Progenitor cell of endocrine pancreas (in vitro differentiated cells): ENCODE measurements at regions not wholly inside any gene's neighbourhood (a gene's known extent, or its start where the extent isn't known, plus 50 kb on each side); places are given as distances from the start of the nearest gene placed in this dataset.

Source experiments
- DNase-seq: peaks from one replicate; pipeline ENCODE4 v3.0.0; 2021; ENCODE audit warnings: low spot score; ENCODE audit not compliant: unreplicated experiment
- H3K27ac Mint-ChIP-seq: 2 replicates; pipeline ENCODE4 v1.8.0; 2021; ENCODE audit warnings: mild to moderate bottlenecking, moderate library complexity, mixed read lengths
- H3K27me3 Mint-ChIP-seq: 2 replicates; pipeline ENCODE4 v1.8.0; 2021; ENCODE audit warnings: mixed read lengths
- H3K36me3 Mint-ChIP-seq: 2 replicates; pipeline ENCODE4 v1.8.0; 2022; ENCODE audit warnings: mixed read lengths; ENCODE audit not compliant: insufficient read depth
- H3K4me1 Mint-ChIP-seq: 2 replicates; pipeline ENCODE4 v1.8.0; 2021; ENCODE audit warnings: low read depth, mixed read lengths
- H3K4me3 Mint-ChIP-seq: 2 replicates; pipeline ENCODE4 v1.8.0; 2021; ENCODE audit warnings: low read depth, mild to moderate bottlenecking, moderate library complexity, mixed read lengths
- H3K9me3 Mint-ChIP-seq: 2 replicates; pipeline ENCODE4 v1.8.0; 2021; ENCODE audit warnings: low read depth, mixed read lengths
- CTCF ChIP-seq: fragments of 200-600 bp; sonication (generic); IDR thresholded peaks from one replicate; pipeline ENCODE4 v1.5.0; 2021; ENCODE audit warnings: antibody characterized with exemption, mild to moderate bottlenecking; ENCODE audit not compliant: unreplicated experiment

- no peak for TF ChIP-seq CTCF
- Mint-ChIP-seq H3K27ac (no peak overlapping the region), H3K4me1 (peaks cover 3% of the 10 kb centered on the region), H3K27me3 (peaks cover 41% of the 10 kb centered on the region), H3K4me3 (no peak overlapping the region), H3K9me3 (no peaks in the 10 kb centered on the region), H3K36me3 (no peaks in the 10 kb centered on the region)
- DNase-seq, result no peak
Observed at GRCh38 chr9:38342532-38342931, 50.0 kb upstream of the ALDH1B1 start.

GRCh38 chr9:38342096-38342495 is 50.4 kb upstream of the ALDH1B1 start:
- Mint-ChIP-seq H3K4me1 (peaks cover 2% of the 10 kb centered on the region), H3K4me3 (no peak overlapping the region), H3K36me3 (no peaks in the 10 kb centered on the region), H3K27ac (no peak overlapping the region), H3K9me3 (no peaks in the 10 kb centered on the region), H3K27me3 (peaks cover 40% of the 10 kb centered on the region)
- no peak for DNase-seq
- no peak for TF ChIP-seq CTCF

- Mint-ChIP-seq H3K9me3 (no peaks in the 10 kb centered on the region), H3K27ac (no peak overlapping the region), H3K4me3 (no peak overlapping the region), H3K4me1 (peaks cover 2% of the 10 kb centered on the region), H3K36me3 (no peaks in the 10 kb centered on the region), H3K27me3 (peaks cover 37% of the 10 kb centered on the region)
- TF ChIP-seq CTCF, result no peak
- DNase-seq, result no peak
Observed at GRCh38 chr9:38339496-38339895, 53.0 kb upstream of the ALDH1B1 start.

GRCh38 chr9:38339087-38339486 is 53.4 kb upstream of the ALDH1B1 start:
- no peak for DNase-seq
- no peak overlapping the region for H3K4me3 Mint-ChIP-seq
- H3K4me1 Mint-ChIP-seq, result peaks cover 5% of the 10 kb centered on the region
- no peak for TF ChIP-seq CTCF
- H3K9me3 Mint-ChIP-seq, result no peaks in the 10 kb centered on the region
- H3K27me3 Mint-ChIP-seq, result peaks cover 37% of the 10 kb centered on the region
- H3K36me3 Mint-ChIP-seq, result no peaks in the 10 kb centered on the region
- H3K27ac Mint-ChIP-seq, result no peak overlapping the region

GRCh38 chr9:38338342-38339018 is 54.0 kb upstream of the ALDH1B1 start:
- no peak for DNase-seq
- Mint-ChIP-seq H3K27ac (no peak overlapping the region), H3K36me3 (no peaks in the 10 kb centered on the region), H3K9me3 (no peaks in the 10 kb centered on the region), H3K4me3 (no peak overlapping the region), H3K27me3 (peaks cover 37% of the 10 kb centered on the region), H3K4me1 (peaks cover 9% of the 10 kb centered on the region)
- no peak for TF ChIP-seq CTCF
